ENCODE measurements at regions not wholly inside any gene's neighbourhood (a gene's known extent, or its start where the extent isn't known, plus 50 kb on each side); places are given as distances from the start of the nearest gene placed in this dataset.
"Not testable (repeated sequence)": the region's sequence is repeated elsewhere in the genome, so short reads cannot be mapped to it uniquely, and the experiment has no call there.

DNA sequence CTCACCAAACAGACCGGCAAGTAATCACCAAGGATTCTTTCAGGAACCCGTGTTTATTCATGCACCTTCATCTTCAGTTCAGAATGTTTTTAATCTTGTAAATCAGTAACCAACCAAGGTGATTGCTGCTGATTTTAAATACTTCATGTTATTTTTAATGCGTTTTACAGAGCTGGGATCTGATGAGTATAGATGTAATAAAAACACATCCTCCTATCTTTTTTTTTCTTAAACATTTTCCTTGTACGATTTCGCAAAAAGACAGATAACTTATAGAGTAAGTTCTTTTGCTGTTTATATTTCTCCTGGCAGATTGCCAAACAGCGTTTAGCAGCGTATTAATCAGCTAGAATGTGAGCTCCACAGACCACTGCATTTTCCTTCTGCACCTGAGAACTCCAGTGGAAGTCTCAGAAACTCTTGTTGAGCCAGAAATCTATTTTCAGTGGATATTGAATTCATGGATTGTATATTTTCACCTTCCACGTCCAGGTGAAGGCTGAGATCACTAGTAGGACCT is 397.8 kb upstream of the NRP1 start:
- no peak for DNase-seq

DNA sequence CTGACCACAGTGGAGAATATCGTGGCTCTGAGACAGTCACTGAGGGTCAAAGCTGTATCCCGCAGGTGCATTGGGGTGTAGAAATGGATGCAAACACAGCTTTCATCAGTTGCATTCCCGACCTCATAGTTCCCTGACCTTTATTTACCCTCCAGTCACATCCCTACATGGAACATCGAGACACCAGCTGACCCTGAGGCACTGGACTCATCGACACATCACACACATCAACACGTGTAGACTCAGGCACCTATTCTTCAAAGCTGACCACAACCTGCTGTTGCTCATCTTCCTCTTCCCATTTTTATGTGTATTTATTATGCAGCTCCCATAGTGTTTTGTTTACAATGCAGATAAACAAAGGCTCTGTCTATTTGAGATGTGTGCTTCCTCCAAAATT is 396.9 kb upstream of the NRP1 start:
- DNase-seq = no peak

DNA sequence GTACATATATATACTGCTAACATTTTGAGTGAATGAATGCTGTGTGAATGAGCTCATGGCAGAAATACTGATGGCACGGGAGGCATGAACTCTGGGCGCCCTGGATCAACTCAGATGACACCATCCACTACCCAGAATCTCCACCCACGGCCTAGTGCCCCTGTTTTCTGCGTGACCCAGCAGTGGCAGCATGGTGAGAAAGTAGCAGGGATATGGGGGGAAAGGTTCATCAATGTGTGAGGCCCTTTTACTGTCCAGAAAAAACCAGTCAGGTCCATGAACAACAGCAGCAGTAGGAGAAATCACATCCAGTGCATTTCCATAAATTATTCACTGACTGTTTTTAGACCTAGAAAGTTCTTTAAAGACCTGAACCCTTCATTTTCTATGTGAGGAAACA is 391.0 kb upstream of the NRP1 start:
- DNase-seq = no peak

- DNase-seq = no peak
Observed at GRCh38 chr10:33723181-33723580, 388.7 kb upstream of the NRP1 start.

GRCh38 chr10:33722067-33722466 is 387.6 kb upstream of the NRP1 start:
- DNase-seq = no peak

DNA sequence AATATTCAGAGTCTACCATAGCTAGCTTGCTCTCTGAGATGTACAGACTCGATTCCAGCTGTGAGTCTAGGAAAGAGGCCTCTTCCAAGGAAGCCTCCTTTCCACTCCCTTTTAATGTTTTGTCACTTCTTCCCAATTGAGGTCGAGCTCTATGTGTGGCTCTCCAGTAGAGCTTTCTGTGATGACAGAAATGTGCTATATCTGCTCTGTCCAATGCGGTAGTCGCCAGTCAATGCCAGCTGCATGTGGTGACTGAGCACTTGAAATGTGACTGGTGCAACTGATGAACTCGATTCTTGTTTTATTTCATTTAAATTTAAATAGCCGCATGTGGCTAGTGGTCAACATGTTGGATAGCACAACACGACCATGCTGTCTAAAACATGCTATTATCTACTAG is 387.0 kb upstream of the NRP1 start:
- DNase-seq = no peak

- no peak for DNase-seq
Observed at GRCh38 chr10:33720161-33720560, 385.7 kb upstream of the NRP1 start.

- no peak for DNase-seq
Observed at GRCh38 chr10:33719005-33719703, 384.7 kb upstream of the NRP1 start.

- DNase-seq = no peak
Observed at GRCh38 chr10:33716501-33717267, 382.2 kb upstream of the NRP1 start.

DNA sequence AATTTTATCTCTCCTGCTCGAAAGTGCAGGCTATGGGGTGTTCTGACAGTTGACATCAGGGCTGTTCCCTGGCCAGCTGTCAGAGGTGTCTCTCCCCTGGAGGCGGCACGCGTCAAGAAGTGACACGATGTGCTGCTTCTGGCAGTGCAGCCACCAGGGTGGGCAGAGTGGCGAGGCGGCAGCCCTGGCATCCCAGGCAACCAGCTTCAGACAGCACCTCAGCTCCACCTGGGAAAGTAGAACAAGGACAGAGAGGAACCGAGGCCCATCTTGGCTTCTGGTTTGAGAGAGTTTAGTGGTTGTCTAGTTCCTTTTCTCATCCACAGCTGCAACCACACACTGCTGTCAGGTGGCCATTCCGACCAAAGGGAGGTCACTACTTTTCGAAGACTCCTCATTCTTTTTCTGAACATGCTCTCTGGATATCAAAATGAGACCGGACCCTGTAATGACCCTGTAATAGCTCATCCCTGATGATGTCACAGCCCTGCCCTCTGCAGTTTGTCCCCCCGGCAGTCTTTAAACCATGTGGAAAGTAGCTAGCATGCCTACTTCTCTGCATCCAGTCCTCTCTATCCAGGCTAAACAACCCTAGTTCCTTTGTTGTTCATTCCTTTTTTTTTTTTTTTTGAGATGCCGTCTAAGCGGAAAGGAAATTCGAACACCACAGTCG is 381.0 kb upstream of the NRP1 start:
- no peak for DNase-seq

DNA sequence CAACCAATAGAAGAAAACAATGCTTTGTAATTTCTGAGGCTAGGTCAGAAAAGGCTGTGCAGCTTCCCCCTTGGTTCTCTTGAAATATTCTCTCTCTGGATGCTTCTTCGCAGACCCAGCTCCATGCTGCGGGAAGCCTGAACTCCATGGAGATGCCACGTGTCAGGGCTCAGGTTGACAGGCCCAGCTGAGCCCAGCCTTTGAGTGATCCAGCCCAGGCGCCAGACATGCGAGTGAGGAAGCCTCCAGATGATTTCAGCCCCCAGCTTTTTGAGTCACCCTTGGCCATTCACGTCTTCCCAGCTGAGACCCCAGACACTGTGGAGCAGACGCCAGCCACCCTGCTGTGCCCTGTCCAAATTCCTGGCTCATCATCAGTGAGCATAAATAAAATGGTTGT is 378.4 kb upstream of the NRP1 start:
- no peak for DNase-seq

DNA sequence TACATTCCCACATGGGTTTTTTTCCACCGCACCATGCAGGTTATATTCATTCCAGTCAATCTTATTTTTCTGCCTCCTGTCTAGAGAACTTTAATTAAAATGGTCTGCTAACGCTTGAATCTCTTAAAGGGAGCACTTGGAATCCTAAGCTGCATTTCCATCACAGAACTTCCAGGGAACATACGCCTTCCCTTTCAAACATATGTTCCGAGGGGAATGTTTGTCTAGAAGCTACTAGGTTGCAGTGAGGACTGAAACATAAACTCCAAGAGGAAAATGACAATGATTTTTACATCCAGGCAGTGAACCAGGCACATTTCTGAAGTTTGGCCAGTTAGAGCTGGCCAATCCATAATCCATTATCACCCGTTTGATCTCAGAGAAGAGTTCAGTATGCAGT is 375.5 kb upstream of the NRP1 start:
- no peak for DNase-seq

- DNase-seq = no peak
Observed at GRCh38 chr10:33709008-33709753, 374.7 kb upstream of the NRP1 start.

DNA sequence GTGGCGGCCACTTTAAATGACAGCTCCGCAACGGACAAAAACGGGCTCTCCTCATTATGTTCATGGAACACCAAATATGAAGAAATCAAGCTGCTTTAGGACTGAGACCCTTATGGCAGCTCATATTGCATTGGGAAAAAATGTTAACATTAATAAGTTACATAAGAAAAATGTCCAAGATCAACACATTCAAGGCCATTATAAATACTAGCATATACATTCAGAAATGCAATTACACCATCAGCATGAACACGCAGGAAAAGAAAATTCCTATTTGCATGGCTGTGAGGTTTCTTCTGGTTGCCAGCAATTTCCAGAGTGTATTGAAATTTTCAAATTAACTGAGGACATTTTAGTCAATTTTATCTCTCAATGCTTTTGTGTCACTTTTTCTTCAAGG is 374.1 kb upstream of the NRP1 start:
- no peak for DNase-seq

DNA sequence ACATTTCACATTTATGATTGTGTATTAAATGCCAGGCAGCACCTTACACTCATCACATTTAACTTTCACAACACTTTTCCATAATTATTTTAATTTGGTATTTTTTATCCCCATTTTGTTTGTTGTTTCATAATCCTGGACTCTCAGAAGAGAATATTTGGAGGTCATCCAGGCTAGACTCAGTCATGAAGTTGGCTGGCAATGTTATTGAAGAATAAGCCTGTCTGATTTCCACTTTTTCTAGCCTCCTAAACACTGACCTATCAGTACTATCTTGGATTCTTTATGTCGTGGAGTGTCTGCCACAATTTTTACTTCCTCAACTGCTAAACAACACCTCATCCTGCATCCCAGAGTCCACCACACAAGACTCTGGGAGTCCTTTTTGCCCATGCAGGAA is 372.3 kb upstream of the NRP1 start:
- no peak for DNase-seq

DNA sequence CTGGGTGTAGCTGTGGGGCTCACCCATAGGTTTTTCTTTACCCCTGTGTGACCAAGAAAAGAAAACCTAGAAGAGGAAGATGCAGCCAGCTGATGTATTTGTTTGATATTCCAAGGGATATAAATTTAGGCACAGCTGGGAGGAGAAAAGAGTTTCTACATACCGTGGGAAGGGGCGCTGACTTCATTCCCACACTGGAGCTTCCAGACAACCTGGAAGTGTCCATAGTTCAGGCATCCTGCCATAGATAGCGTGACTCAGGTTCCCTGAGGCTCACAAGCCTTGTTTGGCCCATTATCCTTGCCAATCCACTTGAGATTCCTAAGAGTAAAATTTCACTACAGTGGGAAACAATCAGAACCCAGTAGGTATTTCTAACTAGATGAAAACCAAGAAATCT is 371.7 kb upstream of the NRP1 start:
- DNase-seq = peak; percentile 11

GRCh38 chr10:33704214-33704830 is 369.9 kb upstream of the NRP1 start:
- DNase-seq = no peak

DNA sequence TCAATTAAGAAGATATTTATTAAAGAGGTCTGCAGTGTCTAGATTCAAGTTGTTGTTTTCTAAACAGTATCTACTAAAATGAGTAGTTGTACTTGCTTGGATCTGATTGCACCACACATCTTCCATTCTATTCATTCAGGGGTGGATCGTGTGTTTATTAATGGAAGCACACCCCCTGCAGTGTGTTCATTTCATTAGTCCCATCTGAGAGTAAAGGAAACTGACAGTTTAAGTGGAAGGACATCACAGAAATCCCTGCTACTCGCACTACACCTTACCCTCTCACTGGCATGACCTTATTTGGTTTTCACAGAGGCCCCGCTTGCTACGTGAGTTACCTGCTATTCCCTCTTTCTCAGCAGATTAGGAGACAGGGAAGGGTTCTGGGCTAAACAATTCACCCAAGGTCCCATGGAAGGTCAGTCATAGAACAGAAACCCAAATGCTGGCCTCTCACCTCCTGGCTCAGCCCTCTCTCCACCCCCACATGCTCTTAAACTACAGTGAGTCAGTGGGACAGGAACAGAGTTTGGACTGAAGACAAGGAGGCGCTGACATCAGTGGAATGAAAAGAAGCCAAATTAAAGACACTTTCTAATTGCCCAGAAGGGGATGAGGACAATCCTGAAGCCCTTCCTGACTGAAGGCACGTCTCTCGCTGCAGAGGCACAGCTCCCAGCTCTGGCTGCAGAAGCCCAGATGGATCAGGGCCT is 369.2 kb upstream of the NRP1 start:
- no peak for DNase-seq

DNA sequence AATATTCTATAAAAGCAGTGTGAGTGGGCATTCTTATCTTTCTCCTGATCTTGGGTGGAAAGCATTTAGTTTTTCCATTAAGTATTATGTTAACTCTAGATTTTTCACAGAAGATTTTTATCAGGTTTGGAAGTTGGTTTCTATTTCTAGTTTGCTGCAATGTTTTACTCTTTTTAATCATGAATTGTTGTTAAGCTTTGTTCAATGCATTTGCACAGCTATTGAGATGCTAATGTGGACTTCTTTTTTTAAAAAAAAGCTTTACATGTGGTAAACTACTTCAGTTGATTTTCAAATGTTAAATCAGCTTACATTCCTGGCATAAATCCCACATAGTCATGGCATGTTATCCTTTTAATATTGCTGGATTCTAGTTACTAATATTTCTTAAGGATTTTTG is 363.6 kb upstream of the NRP1 start:
- DNase-seq = no peak

GRCh38 chr10:33697016-33697415 is 362.5 kb upstream of the NRP1 start:
- DNase-seq = no peak

DNA sequence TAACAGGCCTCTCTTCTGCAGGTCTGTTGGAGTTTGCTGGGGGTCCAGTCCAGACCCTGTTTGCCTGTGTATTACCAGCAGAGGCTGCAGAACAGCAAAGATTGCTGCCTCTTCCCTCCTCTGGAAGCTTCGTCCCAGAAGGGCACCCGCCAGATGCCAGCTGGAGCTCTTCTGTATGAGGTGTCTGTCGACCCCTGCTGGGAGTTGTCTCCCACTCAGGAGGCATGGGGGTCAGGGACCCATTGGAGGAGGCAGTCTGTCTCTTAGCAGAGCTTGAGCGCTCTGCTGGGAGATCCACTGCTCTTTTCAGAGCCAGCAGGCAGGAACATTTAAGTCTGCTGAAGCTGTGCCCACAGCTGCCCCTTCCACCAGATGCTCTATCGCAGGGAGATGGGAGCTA is 361.1 kb upstream of the NRP1 start:
- no peak for DNase-seq

- DNase-seq = not testable (repeated sequence)
Observed at GRCh38 chr10:33690536-33690935, 356.1 kb upstream of the NRP1 start.
